ENCODE measurements at regions not wholly inside any gene's neighbourhood (a gene's known extent, or its start where the extent isn't known, plus 50 kb on each side); places are given as distances from the start of the nearest gene placed in this dataset.

GRCh38 chr11:122232985-122233384 lies 117.0 kb upstream of the BLID start:
- no peak overlapping the region for H3K27ac Mint-ChIP-seq
- no peaks in the 10 kb centered on the region for H3K4me1 Mint-ChIP-seq (ENCODE audit: low read depth in 2 of 2)
- H3K4me3 Mint-ChIP-seq: no peak overlapping the region
- ATAC-seq: no peak
- no peak for DNase-seq (ENCODE audit: low spot score)
- H3K9me3 Mint-ChIP-seq: no peaks in the 10 kb centered on the region
- H3K36me3 Mint-ChIP-seq: no peaks in the 10 kb centered on the region
- H3K27me3 Mint-ChIP-seq: peaks cover 0 to 5% of the 10 kb centered on the region in 2 donors

GRCh38 chr11:122230385-122230755 lies 114.4 kb upstream of the BLID start:
- ATAC-seq (no peak), DNase-seq (ENCODE audit: low spot score) (no peak)
- Mint-ChIP-seq H3K36me3 (no peaks in the 10 kb centered on the region), H3K4me3 (no peak overlapping the region), H3K27ac (no peak overlapping the region), H3K9me3 (no peaks in the 10 kb centered on the region), H3K4me1 (ENCODE audit: low read depth in 2 of 2) (no peaks in the 10 kb centered on the region), H3K27me3 (peaks cover 5 to 6% of the 10 kb centered on the region in 2 donors)

GRCh38 chr11:122229481-122230384 lies 113.7 kb upstream of the BLID start:
- ATAC-seq: no peak
- no peaks in the 10 kb centered on the region for H3K4me1 Mint-ChIP-seq (ENCODE audit: low read depth in 2 of 2)
- H3K36me3 Mint-ChIP-seq: no peaks in the 10 kb centered on the region
- H3K27me3 Mint-ChIP-seq: peaks cover 6 to 7% of the 10 kb centered on the region in 2 donors
- no peaks in the 10 kb centered on the region for H3K9me3 Mint-ChIP-seq
- DNase-seq (ENCODE audit: low spot score): no peak
- H3K4me3 Mint-ChIP-seq: no peak overlapping the region
- H3K27ac Mint-ChIP-seq: no peak overlapping the region

GRCh38 chr11:122229078-122229477 lies 113.1 kb upstream of the BLID start:
- DNase-seq (ENCODE audit: low spot score) (no peak), ATAC-seq (no peak)
- no peaks in the 10 kb centered on the region for H3K36me3 Mint-ChIP-seq
- H3K27me3 Mint-ChIP-seq: peaks cover 6 to 9% of the 10 kb centered on the region in 2 donors
- no peak overlapping the region for H3K4me3 Mint-ChIP-seq
- H3K9me3 Mint-ChIP-seq: no peaks in the 10 kb centered on the region
- H3K27ac Mint-ChIP-seq: no peak overlapping the region
- H3K4me1 Mint-ChIP-seq (ENCODE audit: low read depth in 2 of 2): no peaks in the 10 kb centered on the region

GRCh38 chr11:122226810-122227379 lies 110.9 kb upstream of the BLID start:
- no peaks in the 10 kb centered on the region for H3K9me3 Mint-ChIP-seq
- no peak overlapping the region for H3K27ac Mint-ChIP-seq
- no peak for DNase-seq (ENCODE audit: low spot score)
- no peaks in the 10 kb centered on the region for H3K36me3 Mint-ChIP-seq
- no peak overlapping the region for H3K4me3 Mint-ChIP-seq
- H3K27me3 Mint-ChIP-seq: peaks cover 7 to 14% of the 10 kb centered on the region in 2 donors
- ATAC-seq: no peak
- H3K4me1 Mint-ChIP-seq (ENCODE audit: low read depth in 2 of 2): no peaks in the 10 kb centered on the region

- DNase-seq (ENCODE audit: low spot score): no peak
- H3K36me3 Mint-ChIP-seq: no peaks in the 10 kb centered on the region
- no peak overlapping the region for H3K4me3 Mint-ChIP-seq
- H3K4me1 Mint-ChIP-seq (ENCODE audit: low read depth in 2 of 2): no peaks in the 10 kb centered on the region
- no peaks in the 10 kb centered on the region for H3K9me3 Mint-ChIP-seq
- H3K27me3 Mint-ChIP-seq: peaks cover 10 to 14% of the 10 kb centered on the region in 2 donors
- no peak overlapping the region for H3K27ac Mint-ChIP-seq
- ATAC-seq: no peak
Observed at GRCh38 chr11:122224867-122225266, 108.9 kb upstream of the BLID start.

- no peaks in the 10 kb centered on the region for H3K4me1 Mint-ChIP-seq (ENCODE audit: low read depth in 2 of 2)
- H3K27ac Mint-ChIP-seq: no peak overlapping the region
- no peaks in the 10 kb centered on the region for H3K9me3 Mint-ChIP-seq
- no peak overlapping the region for H3K4me3 Mint-ChIP-seq
- ATAC-seq (no peak), DNase-seq (ENCODE audit: low spot score) (no peak)
- peaks cover 12 to 16% of the 10 kb centered on the region in 2 donors for H3K27me3 Mint-ChIP-seq
- H3K36me3 Mint-ChIP-seq: no peaks in the 10 kb centered on the region
Observed at GRCh38 chr11:122220321-122220720, 104.3 kb upstream of the BLID start.

- peaks cover 11 to 16% of the 10 kb centered on the region in 2 donors for H3K27me3 Mint-ChIP-seq
- H3K9me3 Mint-ChIP-seq: no peaks in the 10 kb centered on the region
- no peak overlapping the region for H3K27ac Mint-ChIP-seq
- ATAC-seq (no peak), DNase-seq (ENCODE audit: low spot score) (no peak)
- no peaks in the 10 kb centered on the region for H3K36me3 Mint-ChIP-seq
- H3K4me3 Mint-ChIP-seq: no peak overlapping the region
- no peaks in the 10 kb centered on the region for H3K4me1 Mint-ChIP-seq (ENCODE audit: low read depth in 2 of 2)
Observed at GRCh38 chr11:122219791-122220190, 103.8 kb upstream of the BLID start.

- DNase-seq (ENCODE audit: low spot score) (no peak), ATAC-seq (peak; percentile 56 to 57)
- no peak overlapping the region for H3K4me3 Mint-ChIP-seq
- no peaks in the 10 kb centered on the region for H3K36me3 Mint-ChIP-seq
- H3K4me1 Mint-ChIP-seq (ENCODE audit: low read depth in 2 of 2): no peaks in the 10 kb centered on the region
- no peaks in the 10 kb centered on the region for H3K9me3 Mint-ChIP-seq
- H3K27ac Mint-ChIP-seq: no peak overlapping the region
- peaks cover 10% of the 10 kb centered on the region in 2 donors for H3K27me3 Mint-ChIP-seq
Observed at GRCh38 chr11:122215244-122215992, 99.4 kb upstream of the BLID start.

- no peaks in the 10 kb centered on the region for H3K4me1 Mint-ChIP-seq (ENCODE audit: low read depth in 2 of 2)
- no peaks in the 10 kb centered on the region for H3K36me3 Mint-ChIP-seq
- H3K9me3 Mint-ChIP-seq: no peaks in the 10 kb centered on the region
Observed at GRCh38 chr11:122214567-122214966, 98.6 kb upstream of the BLID start.

GRCh38 chr11:122214080-122214479 lies 98.1 kb upstream of the BLID start:
- no peaks in the 10 kb centered on the region for H3K9me3 Mint-ChIP-seq
- no peak overlapping the region for H3K4me3 Mint-ChIP-seq
- DNase-seq (ENCODE audit: low spot score) (no peak), ATAC-seq (no peak)
- no peaks in the 10 kb centered on the region for H3K4me1 Mint-ChIP-seq (ENCODE audit: low read depth in 2 of 2)
- H3K27ac Mint-ChIP-seq: no peak overlapping the region
- H3K27me3 Mint-ChIP-seq: peaks cover 11 to 17% of the 10 kb centered on the region in 2 donors
- no peaks in the 10 kb centered on the region for H3K36me3 Mint-ChIP-seq

More at GRCh38 chr11:122214567-122214966, 98.6 kb upstream of the BLID start:
- no peak for ATAC-seq
- H3K4me3 Mint-ChIP-seq: no peak overlapping the region
- no peak for DNase-seq (ENCODE audit: low spot score)
- no peak overlapping the region for H3K27ac Mint-ChIP-seq
- H3K27me3 Mint-ChIP-seq: peaks cover 11 to 17% of the 10 kb centered on the region in 2 donors

GRCh38 chr11:122213171-122213570 lies 97.2 kb upstream of the BLID start:
- DNase-seq (ENCODE audit: low spot score) (no peak), ATAC-seq (peak in 1 of 2 donors; percentile 21)
- no peak overlapping the region for H3K27ac Mint-ChIP-seq
- H3K4me1 Mint-ChIP-seq (ENCODE audit: low read depth in 2 of 2): no peaks in the 10 kb centered on the region
- H3K27me3 Mint-ChIP-seq: peaks cover 11 to 17% of the 10 kb centered on the region in 2 donors
- H3K4me3 Mint-ChIP-seq: no peak overlapping the region
- no peaks in the 10 kb centered on the region for H3K36me3 Mint-ChIP-seq
- no peaks in the 10 kb centered on the region for H3K9me3 Mint-ChIP-seq

- Mint-ChIP-seq H3K4me3 (no peak overlapping the region), H3K9me3 (no peaks in the 10 kb centered on the region), H3K4me1 (ENCODE audit: low read depth in 2 of 2) (no peaks in the 10 kb centered on the region), H3K27ac (no peak overlapping the region), H3K27me3 (peaks cover 12 to 22% of the 10 kb centered on the region in 2 donors), H3K36me3 (no peaks in the 10 kb centered on the region)
- no peak for ATAC-seq
- no peak for DNase-seq (ENCODE audit: low spot score)
Observed at GRCh38 chr11:122210367-122210997, 94.5 kb upstream of the BLID start.

Data from natural killer cell treated with Interleukin-12 subunit alpha and Interleukin-12 subunit beta and Interleukin-15 and Interleukin-18, amount 100 ng/mL, for 72 hours (primary cell).